CD4-positive, alpha-beta T cell treated with Interleukin-15 for 1 hour (primary cell): ENCODE measurements at regions not wholly inside any gene's neighbourhood (a gene's known extent, or its start where the extent isn't known, plus 50 kb on each side); places are given as distances from the start of the nearest gene placed in this dataset.

Source experiments
- DNase-seq: peaks from one replicate; pipeline ENCODE4 v3.0.0-alpha.2; 2020

DNA sequence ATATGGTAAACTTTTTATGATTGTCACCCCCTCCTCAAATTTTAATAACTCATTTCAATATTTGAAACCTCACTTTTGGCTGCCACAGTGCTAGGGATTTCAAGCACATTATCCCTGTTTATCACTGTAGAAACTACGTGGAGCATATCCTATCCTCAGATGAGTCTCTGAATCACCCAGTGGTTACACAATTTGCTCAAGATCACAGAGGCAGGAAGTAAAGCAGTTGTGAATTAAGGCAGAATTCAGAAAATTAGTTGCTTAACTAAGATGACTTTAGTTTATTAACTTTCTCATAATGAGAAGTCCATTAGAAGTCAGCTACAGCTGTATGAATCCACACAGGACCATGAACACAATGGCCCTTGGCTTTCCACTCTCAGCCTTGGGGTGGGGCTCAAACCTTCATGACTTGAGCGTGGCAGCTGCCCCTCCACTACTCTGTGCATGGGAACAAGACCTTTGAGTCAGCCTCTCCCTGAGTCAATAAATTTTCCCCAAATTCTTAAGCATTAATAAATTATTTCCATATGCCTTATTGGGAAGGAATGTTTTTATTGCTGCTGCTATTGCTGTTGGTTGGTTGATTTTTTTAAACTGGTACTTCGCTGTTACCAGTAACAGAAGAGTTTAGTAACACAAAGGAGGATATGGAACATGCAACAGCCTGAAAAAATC lies 369.0 kb downstream of the CBLN2 start:
- no peak for DNase-seq

DNA sequence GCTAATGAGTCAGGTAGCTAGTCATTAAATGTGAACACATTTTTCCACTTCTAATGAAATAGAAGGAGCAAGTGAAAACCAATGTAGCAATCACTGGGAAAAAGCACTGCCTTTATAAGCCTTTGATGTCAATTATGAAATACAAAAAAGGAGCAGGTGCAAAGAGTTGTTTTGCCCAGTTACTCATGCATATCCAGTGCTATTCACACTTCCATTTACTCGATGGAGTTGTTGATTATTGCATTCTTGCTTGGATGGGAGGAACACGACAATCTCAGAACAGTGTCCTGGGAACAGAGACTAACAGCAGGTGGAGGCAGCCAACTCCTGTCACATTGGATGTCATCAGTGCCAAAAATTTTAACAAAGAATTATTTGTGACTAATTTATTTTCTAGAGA lies 372.5 kb downstream of the CBLN2 start:
- DNase-seq, result no peak

DNA sequence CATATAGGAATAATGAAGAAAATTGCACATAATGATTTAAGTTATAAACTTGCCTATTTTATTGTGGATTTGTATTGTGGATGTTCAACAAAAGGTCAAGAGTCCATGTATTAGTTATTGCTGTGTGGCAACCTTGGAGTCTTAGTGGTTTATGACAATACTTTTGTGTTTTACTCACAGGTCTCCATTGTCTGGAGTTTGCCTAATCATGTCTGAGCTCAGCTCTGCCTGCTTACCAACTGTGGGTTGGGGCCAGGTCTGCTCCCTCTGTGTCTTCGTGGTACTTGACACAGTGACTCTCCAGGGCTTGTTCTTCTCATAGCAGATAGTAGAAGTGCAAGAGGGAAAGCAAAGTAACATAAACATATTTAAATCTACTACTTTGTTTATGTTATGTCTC lies 382.5 kb downstream of the CBLN2 start:
- DNase-seq, result no peak

DNA sequence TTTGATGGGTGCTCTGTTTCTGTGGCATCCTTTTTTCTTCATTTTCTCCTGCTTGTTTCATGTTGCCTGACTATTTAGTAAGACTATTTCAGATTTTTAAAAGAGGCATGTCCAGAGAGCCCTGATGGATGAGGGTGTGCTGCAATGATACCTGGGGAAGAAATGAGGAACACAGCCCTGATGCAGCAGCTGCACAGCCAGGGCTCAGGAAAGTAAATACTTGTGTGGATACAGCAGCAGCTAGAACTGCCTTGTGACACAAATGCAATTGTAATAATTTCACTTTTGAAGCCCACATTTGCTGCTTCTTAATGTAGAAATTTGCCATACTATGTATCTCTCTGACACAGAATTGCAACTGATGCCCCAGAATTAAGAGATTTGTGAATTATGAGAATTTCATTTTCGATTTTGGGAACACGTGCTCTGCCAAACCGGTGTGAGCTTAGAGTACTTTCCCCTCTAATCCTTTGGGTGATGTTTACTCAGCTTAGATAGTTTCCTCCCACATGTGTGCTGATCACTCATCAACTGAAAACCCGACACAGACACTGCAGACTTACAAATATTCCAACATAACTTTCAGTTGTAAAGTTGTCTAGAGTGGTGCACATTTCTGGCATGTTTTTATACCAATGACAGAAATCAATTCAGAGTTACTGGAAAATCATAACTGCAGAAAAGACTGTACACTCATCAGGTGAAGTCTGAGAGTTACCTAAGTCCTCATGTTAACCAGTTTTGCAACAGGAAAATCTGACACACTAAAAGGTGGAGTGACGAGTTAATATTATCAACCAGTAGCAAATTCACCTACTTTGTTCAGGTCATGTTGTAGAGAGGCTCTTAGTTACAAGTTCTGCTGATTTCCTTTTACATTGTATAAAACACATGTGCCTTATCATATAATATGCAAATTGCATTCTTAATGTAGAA lies 383.4 kb downstream of the CBLN2 start:
- no peak for DNase-seq

DNA sequence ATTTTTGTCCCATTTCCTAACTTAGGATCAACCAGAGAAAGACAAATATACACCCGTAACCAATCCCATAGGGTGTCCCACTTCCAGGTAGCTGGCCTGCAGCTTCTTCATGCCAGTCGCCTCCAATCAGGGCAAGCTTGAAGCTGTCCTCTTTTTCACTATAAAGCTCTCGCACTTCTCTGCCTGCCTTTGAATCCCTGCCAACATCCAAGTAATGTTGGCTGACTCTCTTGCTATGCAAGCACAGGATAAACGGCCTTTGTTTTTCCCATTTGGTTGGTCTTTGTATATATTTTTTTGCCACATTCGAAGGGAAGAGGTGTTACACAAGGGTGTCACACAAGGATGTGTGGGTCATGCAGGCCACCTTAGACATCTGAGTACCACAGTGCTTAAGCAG lies 388.8 kb downstream of the CBLN2 start:
- DNase-seq, result no peak

DNA sequence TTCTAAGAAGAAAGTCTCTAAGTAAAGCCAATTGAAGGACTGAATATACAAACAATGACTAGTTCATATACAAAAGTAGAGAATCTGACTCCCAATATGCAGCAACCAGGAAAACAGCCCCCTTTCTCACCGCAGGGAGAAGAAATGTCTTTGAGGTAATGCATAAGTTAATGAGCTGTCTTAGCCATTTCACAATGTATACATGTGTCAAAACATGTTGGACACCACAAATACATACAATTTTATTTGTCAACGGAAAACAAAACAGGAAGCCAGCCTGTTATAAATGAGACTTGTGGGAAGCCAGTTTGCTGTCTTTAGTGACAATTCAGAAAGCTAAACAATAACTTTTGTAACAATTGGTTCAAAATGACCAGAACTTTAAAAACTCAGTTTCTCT lies 389.2 kb downstream of the CBLN2 start:
- DNase-seq, result no peak

DNA sequence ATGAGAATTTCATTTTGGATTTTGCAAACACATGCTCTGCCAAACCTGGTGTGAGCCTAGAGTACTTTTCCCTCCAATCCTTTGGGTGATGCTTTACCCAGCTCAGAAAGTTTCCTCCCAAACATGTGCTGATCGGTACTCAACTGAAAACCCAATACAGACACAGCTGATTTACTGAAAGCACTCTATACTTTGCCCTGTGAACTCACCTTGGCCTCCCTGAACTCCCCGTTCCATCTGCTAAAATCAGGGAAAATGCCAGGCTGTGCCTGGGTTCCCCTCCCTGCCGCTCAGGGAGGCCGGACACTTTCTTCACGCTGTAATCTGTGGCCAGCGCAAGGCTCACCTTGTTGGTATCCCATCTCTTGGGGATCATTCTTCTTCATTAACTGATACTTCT lies 391.2 kb downstream of the CBLN2 start:
- DNase-seq, result no peak

DNA sequence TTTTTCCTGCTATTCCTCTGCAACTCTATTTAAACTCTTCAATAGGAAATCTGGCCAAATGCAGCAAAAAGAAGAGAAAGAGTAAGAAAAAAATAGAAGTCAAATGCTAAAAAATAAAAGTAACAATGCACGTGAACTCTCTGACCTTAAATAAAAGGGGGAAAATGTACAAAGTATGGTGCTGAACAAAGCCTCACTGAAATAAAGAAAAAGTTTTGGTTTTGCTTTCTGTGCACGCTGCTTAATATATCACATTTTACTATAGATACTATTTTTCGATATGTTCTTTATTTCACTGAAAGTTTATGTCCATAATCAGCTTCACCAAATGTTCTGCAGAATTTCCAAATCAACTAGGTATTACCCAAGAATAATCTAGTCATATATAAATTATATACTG lies 396.3 kb downstream of the CBLN2 start:
- DNase-seq, result no peak

DNA sequence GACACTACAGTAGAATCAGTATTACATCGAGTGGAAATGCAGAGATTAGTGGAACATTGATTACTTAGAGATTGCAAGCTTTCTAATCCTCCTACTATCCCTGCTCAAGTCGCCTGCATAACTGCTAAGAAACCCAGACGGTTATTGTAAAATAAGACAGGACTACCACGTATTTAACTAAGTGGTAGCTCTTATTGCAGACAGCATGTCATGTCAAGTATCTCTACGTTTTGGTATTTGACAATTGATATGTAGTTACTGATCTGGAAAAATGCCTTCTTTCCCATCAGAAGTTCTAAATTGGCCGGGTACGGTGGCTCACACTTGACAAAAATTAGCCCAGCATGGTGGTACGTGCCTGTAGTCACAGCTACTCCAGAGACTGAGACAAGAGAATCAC lies 404.1 kb downstream of the CBLN2 start:
- DNase-seq, result no peak

DNA sequence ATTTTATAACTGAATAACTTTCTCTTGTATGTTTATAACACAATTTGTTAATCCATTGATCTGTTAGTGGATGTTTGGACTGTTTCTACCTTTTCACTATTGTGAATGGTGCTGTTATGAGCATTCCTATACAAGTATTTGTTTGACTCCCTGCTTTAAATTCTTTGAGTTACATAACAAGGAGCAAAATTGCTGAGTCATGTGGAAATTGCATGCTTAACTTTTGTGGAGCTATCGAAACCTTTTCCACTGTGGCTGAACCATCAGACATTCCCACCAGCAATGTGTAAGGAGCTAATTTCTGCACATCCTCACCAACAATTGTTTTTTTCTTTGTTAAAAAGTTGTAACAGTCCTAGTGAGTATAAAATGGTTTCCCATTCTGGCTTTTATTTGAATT lies 415.5 kb downstream of the CBLN2 start:
- no peak for DNase-seq

DNA sequence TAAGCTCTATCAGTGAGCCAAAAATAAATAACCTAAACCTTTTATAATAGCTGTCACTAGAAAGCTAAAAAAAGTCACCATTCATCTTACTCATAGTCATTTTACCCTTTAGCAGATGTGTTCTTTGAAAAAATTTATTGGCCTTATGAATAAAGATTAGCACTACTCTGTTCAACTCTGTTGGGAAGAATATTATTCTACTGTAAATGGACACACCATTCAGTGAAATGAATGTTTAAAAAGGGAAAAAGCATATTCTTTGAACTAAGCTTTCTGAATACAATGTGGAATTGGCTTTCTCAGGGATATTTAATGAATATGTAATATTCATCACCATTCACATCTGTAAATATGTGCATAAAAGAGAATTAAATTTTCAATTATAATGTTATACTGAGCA lies 422.0 kb downstream of the CBLN2 start:
- DNase-seq, result no peak

DNA sequence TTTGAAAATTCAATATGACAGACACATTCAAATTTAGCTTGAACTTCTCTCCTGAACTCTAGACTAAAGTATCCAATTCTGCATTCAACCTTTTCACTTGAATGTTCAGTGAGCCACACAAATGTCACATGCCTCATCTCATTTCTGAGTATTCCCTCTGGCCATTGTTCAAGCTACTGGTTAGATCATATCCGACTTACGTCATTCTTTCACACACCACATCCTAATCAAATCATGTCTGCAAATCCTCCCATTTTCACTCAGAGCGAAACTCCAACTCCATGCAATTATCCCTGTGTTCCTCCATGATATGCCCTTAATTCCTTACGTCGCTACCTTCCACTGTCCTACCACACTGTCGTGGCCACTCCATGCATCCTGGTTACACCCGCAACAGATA lies 425.1 kb downstream of the CBLN2 start:
- DNase-seq, result no peak

DNA sequence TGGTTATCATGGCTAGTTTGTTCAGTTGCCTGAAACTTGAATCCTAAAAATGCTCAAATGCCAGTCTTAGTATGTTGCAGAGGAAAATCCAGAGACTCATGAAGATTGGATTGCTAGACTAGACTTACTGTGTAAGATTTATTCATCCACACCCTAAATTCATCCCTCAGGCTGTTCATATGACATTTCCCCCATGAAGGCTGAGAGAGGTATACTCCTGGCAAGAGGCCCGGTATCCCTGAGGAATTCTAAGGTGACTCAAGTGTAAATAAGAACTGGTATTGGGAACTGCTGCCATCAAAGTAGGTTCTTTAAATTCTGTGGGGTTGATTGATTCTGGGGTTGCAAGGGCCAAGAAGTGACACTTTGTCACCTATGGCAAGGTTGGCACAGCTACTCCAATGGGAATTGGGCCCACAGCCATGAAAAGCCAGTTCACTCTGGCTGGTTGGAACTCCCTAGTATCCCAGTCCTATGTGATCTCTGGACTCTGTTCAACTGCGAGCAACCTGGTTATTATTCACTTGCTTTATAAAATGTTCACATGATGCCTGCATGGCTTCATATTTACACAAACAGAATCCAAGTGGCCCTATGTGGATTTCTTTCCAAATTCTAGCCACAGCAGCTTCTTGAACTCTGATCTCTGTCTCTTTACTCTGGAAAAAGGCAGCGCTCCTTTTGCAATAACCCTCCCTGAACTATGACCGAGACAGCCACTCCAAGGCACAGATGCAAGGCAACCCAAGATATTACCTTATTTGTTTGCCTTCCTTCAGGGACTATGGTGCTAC lies 429.1 kb downstream of the CBLN2 start:
- no peak for DNase-seq

DNA sequence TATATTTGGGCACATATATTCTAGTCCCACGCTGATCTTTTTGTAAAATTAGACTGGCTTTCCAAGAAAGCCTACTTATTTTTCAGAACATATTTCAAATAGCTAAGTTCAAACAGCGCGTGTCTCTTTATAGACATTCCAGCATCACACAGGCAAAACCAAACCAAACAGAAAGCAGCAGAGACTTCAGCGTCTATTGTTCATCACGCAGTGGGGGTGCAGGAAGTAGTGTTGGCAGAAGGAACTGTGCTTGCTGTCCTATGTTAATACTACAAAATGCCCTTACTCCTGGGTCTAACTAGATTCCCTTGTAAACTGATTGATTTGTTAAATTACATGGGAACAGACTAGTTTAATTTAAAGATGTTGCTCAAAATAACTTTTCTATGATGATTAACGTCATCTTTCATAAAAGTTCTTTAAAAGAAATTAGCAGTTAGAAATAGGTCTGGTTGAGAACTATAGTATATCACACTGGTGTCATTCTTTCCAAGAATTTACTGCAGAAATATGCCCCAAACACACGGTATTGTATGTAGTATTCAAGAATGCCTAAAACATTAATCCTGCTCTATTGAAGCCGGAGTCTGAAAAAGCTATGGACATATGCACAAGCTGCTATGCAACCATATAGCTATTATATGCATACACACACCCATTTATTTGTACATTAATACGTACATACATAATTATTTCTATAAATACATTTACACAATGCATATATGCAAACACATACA lies 436.3 kb downstream of the CBLN2 start:
- no peak for DNase-seq

DNA sequence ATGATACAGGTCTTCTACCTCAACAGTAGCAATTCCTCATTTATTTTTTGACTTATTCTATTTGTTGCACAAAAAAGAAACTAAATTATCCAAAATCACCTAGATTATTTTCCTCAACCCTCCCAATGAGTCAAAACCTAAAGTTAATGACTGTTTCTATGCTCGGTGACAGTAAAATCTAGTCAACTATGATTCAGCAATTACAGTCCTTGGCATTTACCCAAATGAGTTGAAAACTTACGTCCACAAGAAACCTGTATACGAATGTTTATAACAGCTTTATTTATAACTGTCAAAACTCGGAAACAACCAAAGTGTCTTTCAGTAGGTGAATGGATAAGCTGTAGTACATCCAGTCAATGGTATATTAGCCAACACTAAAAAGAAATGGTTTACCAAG lies 439.3 kb downstream of the CBLN2 start:
- DNase-seq, result no peak

DNA sequence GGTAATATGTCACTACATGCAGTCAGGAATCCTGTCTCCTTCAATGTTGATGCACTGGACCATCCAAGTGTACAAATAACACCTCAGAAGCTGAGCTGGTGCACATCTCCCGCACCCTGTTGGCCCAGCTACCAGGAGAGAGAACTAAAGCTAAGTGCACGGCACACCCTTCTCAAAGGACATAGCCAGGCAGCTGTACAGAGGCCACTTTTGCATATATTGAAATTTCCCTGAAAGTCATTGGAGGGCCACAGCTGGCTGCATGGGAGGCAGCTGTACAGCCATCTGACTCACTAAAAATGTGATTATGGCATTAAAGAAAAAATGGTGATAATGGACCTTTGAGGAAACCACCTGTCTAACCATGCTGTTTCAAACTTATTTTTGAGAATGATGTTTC lies 441.7 kb downstream of the CBLN2 start:
- DNase-seq, result no peak

DNA sequence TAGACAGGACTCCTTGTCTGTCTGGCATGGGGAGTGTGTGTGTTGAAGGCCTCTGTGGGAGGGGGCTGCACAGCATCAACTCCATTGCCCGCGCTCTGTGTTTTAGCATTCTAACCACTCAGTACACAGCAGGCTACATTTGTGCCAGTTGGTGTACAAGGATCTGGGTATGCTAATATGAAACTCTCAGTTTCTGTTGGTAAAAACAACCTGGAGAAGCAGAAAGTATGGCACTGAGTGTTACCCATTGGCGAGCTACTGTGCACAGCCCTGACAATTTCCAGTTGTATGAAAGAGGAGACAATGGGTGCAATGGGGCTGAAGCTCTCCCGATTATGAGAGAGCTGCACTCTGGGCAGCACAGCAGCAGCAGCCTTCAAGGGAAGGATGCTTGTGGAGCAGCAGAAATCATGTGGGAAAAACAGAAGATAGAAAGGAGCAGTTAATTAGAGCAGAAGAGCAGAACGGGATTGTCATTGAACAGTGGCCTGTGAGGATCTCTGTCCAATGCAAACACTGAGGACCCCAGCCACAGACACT lies 443.6 kb downstream of the CBLN2 start:
- DNase-seq, result no peak

DNA sequence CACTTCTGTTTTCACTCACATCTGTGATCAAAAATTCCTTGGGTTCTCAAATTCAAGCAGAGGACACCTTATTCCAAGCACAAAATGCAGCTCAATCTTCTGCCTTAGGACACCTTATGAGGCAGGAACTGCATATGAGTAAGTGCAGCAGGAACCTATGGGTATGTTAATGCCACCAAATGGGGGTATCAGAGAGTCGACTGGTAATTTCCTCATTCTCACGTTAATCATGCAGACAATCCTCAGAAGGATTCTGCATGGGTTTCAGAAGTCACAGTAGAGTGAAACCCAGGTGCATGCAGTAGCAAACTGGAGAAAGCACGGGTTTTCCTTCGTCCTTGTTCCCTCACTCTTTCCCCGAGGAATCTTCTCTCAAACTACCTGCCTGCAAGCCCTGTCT lies 452.8 kb downstream of the CBLN2 start:
- no peak for DNase-seq

DNA sequence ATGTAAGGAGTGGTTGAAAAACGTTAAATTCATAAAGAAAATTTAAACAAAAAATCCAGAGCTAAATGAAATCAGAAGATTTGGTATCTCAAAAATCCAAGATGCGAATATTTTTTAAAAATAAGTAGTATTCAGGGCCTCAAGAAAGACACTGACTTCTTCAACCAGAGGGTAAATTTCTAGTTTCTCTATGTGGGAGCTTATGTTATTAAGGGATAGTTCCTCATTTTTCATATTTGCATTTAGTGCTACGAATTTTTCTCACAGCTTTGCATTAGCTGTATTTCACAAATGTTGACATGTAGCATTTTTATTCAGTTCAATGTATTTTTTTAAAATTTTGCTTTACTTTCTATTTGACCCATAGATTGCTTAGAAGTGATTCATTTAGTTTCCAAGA lies 454.7 kb downstream of the CBLN2 start:
- no peak for DNase-seq

DNA sequence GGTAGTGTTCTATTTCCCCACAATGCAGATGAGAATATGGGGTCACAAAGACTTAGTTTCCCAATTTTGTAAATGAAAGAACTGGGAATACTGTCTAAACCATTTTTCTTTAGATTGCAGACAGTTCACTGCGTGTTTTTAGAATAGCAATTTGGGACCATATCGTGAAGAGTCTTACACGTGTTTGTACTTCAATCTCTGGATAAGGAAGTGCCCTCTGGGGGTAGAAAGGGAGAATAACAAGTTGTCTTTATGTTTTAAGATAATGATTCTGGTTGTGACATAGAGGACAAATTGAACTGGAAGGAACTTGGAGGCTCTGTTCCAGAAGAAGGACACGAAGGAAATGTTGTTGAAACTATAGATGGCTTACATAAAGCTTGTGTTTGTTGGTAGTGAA lies 457.7 kb downstream of the CBLN2 start:
- DNase-seq, result no peak

DNA sequence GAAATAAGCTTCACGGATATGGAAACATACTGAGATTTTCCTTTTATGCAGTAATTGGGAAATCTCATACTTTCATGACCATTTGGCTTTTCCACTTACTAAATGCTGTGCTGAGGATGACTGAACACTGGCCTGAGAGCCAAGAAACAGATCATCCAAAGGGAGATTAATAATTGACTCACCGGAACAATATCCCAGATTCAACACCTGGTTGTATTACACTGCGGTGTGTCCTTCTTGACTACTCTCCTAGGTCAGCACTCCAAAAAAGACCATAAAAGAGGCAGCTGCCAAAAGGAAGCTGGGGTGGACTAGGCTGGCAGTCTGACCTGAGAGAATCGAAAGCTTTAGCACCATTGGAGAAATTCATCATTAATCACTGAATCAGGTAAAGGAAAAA lies 469.1 kb downstream of the CBLN2 start:
- DNase-seq, result no peak

DNA sequence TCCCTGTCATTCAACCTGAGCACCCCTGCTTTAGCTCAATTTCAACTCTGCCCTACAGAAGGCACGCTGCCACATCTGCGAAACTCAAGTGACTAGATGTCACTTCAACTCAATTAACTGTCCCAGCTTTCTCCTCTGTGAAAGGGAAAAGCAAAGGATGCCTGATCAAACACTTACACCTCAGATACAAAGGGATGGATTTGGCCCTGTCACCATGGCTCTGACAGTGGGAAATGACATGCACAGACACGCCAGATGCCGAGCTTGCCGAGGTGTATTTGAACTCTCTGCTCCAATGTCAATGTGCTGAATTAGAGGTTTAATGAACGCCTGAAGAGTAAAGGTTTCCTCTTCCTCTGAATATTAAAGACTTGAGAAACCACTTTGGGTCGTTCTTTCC lies 481.1 kb downstream of the CBLN2 start:
- no peak for DNase-seq

DNA sequence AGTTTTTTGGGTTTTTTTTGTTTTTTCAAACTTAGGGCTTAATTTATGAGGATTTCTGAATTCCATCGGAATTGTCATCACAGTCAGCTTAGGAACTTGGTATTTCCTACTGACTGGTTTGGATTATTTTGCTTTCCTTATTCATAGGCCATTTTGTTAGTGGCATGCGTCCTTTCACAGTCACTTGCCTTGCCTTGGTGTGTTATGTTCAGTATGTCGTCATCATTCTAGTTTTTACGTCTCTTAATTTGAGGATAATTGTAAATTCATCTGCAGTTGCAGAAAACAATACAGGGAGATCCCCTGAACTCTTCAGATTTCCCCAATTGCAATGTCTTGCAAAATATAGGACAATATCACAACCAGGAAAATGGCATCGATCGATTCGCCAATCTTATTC lies 485.3 kb downstream of the CBLN2 start:
- DNase-seq, result no peak
